WI38 (cell line): ENCODE measurements at regions not wholly inside any gene's neighbourhood (a gene's known extent, or its start where the extent isn't known, plus 50 kb on each side); places are given as distances from the start of the nearest gene placed in this dataset.

Experiments
- H3K4me3 ChIP-seq: 2 replicates; pipeline ENCODE4 v1.5.1; 2011; ENCODE audit warnings: low read depth, mild to moderate bottlenecking, control low read depth, low read length
- TF ChIP-seq, protein P1 (sequence below): IDR thresholded peaks from 2 replicates; pipeline ENCODE4 v1.5.1; 2012; ENCODE audit warnings: low read depth, mild to moderate bottlenecking, control low read depth, low read length

DNA sequence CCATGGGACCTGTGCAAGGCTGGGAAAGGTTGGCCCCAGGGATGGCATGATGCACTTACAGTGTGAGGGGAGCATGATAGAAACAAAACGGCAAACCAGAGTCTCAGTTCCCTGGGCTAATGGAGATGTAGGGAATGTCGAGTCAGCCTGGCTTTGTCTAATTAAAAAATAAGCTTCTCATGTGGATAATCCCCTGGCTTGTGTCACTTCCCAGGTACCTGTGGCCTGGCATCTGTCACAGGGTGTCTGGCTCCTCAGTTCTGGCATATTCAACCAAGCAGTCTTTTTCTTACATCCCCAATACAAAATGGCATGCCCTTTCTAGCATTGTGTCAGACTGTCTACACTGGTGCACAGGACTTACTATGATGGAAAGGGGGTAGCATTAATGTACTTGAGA is 261.4 kb downstream of the GRIN2B start:
- H3K4me3 ChIP-seq, result no peak overlapping the region
- TF ChIP-seq, protein P1, sequence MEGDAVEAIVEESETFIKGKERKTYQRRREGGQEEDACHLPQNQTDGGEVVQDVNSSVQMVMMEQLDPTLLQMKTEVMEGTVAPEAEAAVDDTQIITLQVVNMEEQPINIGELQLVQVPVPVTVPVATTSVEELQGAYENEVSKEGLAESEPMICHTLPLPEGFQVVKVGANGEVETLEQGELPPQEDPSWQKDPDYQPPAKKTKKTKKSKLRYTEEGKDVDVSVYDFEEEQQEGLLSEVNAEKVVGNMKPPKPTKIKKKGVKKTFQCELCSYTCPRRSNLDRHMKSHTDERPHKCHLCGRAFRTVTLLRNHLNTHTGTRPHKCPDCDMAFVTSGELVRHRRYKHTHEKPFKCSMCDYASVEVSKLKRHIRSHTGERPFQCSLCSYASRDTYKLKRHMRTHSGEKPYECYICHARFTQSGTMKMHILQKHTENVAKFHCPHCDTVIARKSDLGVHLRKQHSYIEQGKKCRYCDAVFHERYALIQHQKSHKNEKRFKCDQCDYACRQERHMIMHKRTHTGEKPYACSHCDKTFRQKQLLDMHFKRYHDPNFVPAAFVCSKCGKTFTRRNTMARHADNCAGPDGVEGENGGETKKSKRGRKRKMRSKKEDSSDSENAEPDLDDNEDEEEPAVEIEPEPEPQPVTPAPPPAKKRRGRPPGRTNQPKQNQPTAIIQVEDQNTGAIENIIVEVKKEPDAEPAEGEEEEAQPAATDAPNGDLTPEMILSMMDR, result no peak

DNA sequence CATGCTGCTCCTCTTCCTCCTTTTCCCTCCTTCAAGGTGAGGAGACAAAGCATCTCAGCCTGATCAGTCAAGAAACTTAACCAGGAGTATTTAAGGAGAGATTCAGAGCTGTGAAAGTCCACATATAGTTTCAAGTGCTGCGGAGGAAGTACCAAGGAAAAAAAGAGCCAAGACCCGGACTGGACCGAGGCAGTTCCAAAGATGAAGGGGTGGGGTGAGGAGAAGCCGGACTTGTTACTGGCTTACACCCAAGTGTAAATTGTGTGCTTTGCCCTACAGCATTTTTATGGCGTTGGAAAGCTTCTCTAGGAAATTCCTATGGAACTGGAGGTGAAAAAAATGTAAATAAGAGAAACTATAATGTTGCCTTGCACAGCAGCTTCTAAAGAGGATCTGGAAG is 263.1 kb downstream of the GRIN2B start:
- TF ChIP-seq, protein P1, result no peak

DNA sequence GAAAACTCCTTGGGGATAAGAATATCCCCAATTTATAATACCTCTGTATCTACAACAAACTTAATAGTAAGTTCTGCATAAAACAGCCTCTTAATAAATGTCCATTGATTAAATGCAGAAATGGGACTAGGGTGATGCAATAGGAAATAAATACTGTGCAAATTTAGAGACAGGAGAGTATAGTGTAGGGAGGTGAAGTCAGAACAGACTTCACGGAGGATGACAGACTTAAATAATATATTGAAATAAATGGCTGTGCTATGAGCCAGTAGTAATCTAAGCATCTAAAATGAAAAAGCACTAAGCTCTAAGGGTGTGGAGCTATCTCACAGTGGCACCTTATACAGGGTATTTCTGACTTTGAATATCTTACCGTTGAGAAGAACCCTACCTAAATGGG is 265.3 kb downstream of the GRIN2B start:
- TF ChIP-seq, protein P1, result no peak
- H3K4me3 ChIP-seq, result no peak overlapping the region

More for the DNA sequence above, 263.1 kb downstream of the GRIN2B start:
- no peak overlapping the region for H3K4me3 ChIP-seq

DNA sequence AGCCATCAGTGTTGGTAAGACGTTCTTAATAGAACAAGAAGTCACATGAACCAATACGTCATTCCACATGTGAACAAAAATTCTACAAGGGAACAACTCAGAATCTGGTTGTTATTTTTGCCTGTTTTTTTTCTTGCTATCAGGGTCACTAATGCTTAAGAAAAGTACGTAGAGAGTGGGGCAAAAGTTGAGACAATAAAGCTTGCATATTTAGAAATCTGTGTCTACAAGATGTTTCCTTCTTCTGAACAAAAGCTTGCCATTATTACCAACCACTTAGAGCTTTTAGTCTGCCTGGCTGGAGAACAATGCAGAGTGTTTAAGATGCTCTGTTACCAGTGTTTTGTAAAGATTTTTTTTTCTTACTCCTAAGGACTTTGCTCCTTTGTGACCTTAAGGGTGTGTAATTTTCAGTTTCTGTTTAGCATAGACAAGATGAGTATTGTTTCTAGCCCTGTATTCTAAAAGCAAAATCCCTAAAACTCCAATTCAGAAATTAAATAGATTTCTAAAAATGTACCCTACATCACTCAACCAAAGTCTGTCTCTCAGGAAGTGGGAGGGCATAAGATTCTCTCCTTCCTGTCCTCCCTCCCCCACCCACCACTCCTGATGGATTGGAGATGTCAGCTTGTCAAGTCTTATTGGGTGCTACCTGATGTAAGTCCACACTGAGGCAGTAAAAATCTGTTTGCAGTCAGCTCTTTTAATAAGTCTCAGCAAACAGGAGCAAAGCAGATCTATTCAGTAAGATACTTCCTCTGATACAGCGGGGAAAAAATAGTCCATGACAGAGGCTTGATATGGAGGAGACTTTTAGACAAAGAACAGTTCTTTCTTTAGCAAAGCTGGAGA is 267.6 kb downstream of the GRIN2B start:
- TF ChIP-seq, protein P1, result no peak

DNA sequence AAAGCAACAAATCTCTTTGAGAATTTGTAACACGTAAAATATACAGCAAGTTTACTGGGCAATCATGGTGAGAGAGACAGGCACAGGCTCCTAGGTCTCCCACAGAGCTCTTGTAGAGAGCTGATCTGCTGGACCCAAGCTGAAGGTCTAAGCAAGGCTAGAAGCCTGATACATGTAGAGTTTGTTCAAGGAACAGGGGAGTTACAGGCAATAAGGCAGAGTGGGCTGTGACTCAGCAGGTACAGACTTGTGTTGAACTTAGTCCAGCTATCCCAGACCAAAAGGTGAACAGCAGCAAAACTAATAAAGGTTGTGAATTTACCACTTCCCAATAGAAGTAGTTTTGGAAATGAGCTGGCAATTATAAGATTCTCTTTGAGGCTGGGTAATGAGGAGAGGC is 273.6 kb downstream of the GRIN2B start:
- no peak overlapping the region for H3K4me3 ChIP-seq
- TF ChIP-seq, protein P1, result no peak

More for the DNA sequence above, 267.6 kb downstream of the GRIN2B start:
- H3K4me3 ChIP-seq, result no peak overlapping the region

DNA sequence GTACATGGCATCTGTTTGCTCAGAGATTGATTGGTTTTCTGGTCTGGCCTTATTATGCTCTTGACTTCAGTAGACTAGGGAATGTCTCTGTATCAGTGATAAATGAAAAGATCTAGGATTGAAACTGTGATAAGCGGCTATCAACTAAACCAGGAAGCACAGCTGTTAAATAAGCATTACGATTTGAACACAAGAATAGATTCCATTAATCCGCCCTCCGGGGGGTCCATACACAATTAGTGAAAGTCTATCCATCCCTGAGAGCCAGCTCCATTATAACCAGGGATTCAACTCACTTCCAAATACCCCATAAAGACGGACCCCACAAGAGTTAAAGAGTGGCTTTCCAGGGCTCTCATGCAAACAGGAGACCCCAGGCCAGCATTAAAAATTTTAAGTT is 279.0 kb downstream of the GRIN2B start:
- no peak overlapping the region for H3K4me3 ChIP-seq
- TF ChIP-seq, protein P1, result no peak

DNA sequence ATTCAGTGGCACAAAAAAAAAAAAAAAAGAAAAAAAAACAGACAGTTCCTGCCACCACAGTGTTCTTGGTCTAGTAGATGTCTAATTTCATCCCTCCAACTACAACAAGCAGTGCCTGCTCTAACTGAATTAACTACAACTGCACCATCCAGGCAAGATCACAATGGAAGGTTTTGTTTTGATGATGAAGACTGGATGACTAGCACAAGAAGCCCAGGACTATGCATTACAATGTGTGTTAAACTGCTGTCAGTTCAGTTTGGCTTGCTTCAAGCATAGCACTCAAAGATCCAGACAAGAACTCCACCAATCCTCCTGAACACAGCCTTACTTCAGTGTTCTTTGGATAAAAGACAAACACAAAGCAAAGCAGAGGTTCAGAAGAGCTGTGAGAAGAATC is 279.9 kb downstream of the GRIN2B start:
- H3K4me3 ChIP-seq, result no peak overlapping the region
- TF ChIP-seq, protein P1, result no peak
